GM12872 (cell line): ENCODE measurements at regions not wholly inside any gene's neighbourhood (a gene's known extent, or its start where the extent isn't known, plus 50 kb on each side); places are given as distances from the start of the nearest gene placed in this dataset.

Experiments
- TF ChIP-seq, protein P1 (sequence below): IDR thresholded peaks from 3 replicates; pipeline ENCODE4 v1.5.1; 2011; ENCODE audit warnings: low read depth, mild to moderate bottlenecking, low read length, moderate library complexity; ENCODE audit not compliant: insufficient read depth

DNA sequence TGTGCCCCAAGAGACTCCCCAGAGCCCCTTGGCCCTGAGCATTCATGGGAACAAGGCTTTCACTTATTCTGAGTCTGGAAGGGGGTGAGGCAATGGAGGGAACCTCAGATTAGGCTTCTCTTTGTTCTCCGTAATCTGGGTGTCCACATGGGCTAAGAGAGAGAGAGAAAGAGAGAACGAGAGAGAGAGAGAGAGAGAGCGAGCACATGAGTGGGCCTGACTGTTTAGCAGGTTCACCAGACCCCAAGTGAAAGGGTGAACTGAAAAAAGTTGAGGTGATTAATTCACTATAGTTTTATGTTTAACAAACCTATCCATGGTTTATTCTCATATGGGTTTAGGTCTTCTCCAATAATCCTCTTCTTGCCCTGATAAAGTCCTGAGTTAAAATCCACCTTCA is 183.4 kb upstream of the VASH1 start:
- TF ChIP-seq, protein P1, sequence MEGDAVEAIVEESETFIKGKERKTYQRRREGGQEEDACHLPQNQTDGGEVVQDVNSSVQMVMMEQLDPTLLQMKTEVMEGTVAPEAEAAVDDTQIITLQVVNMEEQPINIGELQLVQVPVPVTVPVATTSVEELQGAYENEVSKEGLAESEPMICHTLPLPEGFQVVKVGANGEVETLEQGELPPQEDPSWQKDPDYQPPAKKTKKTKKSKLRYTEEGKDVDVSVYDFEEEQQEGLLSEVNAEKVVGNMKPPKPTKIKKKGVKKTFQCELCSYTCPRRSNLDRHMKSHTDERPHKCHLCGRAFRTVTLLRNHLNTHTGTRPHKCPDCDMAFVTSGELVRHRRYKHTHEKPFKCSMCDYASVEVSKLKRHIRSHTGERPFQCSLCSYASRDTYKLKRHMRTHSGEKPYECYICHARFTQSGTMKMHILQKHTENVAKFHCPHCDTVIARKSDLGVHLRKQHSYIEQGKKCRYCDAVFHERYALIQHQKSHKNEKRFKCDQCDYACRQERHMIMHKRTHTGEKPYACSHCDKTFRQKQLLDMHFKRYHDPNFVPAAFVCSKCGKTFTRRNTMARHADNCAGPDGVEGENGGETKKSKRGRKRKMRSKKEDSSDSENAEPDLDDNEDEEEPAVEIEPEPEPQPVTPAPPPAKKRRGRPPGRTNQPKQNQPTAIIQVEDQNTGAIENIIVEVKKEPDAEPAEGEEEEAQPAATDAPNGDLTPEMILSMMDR = no peak

DNA sequence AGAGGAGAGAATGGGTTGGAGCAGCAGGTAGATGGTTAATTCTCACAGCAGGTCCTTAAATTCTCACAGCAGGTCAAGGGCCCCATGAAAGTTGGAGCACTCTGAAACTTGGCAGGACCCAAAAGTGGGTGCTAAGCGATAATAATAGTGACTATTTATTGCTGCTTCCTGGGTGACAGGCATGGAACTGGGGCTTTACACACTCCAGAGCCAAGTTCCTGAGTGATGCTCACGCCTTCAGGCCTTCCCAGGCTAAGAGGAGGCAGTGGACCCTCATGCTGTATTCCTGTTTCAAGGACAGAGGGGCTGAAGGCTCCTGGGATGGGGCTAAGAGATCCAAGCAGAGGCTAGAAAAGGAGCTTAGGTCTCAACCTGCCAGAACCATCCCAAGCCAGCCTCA is 180.9 kb upstream of the VASH1 start:
- TF ChIP-seq, protein P1 = no peak

DNA sequence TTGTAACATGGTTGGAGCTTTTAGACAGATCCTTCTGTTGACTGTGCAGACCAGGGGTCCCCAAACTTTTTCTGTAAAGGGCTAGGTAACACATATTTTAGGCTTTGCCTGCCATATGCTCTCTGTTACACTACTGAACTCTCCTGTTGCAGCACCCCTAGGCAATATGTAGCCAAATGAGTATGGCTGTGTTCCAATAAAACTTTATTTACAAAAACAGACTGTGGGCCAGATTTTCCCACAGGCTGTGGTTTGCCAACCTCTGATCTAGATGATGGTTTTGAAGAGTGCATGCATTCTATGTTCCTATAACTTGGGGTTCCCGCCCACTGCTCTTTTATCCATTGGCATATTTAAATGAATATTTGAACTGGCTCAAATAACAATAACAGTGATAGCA is 180.3 kb upstream of the VASH1 start:
- TF ChIP-seq, protein P1 = no peak

DNA sequence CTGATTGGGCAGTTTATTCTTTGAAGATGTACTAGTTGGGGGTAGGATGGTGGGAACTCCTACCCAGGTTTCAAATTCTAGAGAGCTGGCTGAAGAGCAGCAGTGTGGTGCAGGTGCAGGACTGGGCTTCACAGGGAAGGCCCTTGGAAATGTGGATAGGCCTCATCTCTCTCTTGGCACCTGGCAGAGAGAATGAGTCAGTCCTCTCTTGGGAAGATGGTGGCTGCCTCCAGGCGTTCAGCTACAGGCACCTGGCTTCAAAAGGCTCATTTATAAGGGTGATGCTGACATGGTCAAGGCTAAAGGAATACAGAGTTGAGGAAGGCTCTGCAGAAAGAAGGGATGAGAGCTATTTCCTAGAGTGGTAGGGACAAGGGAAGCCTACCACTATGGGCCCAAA is 179.7 kb upstream of the VASH1 start:
- TF ChIP-seq, protein P1 = no peak

DNA sequence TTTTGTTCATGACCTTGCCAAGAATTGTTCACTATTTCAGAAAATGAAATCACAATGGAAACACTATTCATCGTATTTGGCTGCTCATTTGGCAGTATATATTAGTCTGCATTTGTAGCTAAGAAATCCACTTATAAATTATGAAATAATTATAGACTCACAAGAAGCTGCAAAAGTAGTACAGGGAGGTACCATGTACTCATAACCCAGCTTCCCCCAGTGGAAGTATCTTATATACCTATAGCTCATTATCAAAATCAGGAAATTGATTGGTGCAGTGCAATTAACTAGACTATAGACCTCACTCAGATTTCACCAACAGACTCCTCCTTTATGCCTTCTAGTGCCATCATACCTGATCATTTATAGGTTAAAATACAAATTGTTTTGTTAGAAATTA is 178.8 kb upstream of the VASH1 start:
- TF ChIP-seq, protein P1 = no peak

DNA sequence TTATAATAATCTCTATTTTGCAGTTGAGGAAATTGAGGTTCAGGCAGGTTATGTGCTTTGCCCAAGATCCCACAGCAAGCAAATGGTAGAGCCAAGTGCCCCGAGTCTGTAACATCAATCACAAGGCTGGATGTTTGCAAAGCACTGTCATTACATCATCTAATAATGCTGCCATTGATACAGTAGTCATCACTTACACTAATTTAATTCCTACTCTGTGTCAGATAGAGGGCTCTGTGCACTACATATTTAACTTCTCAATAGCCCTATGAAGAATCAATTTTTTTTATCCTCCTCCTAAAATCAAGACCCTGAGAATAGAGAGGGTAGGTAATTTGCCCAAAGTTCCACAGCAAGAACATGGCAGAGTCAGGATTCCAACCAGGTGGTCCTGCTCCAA is 178.1 kb upstream of the VASH1 start:
- TF ChIP-seq, protein P1 = no peak

DNA sequence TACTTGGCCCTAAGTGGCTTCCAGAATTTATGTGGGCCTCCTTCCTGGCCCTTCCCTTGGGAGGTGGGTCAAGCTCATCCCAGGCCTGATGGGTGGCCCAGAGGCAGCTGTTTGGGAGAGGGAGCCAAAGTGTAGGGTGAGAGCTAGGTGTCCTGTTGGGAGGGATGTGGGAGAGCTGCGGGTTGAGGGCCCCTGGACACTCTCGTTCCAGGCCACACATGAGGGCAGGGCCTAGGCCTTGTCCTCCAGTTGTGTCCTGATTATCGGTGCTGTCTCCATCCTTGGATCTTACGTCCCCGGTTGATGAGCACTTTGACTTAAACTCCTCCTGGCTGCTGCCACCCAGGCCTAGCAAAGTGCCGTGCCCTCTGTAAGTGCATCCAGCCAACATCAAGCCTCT is 177.5 kb upstream of the VASH1 start:
- TF ChIP-seq, protein P1 = no peak

DNA sequence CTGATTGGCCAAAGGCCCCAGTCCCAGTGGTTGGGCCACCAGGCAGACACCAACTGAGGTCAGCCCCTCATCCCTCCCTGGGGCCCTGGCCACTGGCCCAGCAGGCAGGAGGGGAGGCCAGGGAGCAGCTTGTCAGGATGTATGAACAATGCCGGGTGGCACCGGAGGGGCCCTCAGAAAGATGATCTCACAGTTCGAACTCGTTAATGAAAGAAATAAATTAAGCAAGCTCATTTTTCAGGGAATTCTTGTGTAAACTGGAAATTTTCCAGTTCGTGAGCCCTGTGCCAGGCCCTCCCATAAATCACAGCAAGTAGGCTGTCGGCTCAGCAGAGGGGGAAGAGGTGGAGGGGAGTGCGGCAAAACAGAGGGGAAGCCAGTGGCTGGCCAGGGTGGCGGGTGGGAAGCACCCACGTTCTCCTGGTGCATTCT is 177.0 kb upstream of the VASH1 start:
- TF ChIP-seq, protein P1 = no peak
